NB4 (cell line): ENCODE measurements at regions not wholly inside any gene's neighbourhood (a gene's known extent, or its start where the extent isn't known, plus 50 kb on each side); places are given as distances from the start of the nearest gene placed in this dataset.

ENCODE experiments used
- DNase-seq: peaks from one replicate; pipeline ENCODE4 v3.0.0; 2010; ENCODE audit warnings: low read depth
- H3K4me3 ChIP-seq: one replicate; pipeline ENCODE4 v1.5.1; 2011; ENCODE audit warnings: mild to moderate bottlenecking, low read depth, low read length, moderate library complexity
- MYC ChIP-seq: IDR thresholded peaks from 2 replicates; pipeline ENCODE4 v1.6.1; 2011; ENCODE audit warnings: low read depth, low read length
- POLR2A ChIP-seq: IDR thresholded peaks from 2 replicates; pipeline ENCODE4 v1.6.1; 2011; ENCODE audit warnings: mild to moderate bottlenecking; ENCODE audit not compliant: insufficient read length; ENCODE audit errors: extremely low read depth
- TF ChIP-seq, protein P1 (sequence below): IDR thresholded peaks from 2 replicates; pipeline ENCODE4 v1.6.1; 2011; ENCODE audit warnings: low read depth, low read length
- TF ChIP-seq, protein P2 (sequence below): IDR thresholded peaks from one replicate; pipeline ENCODE4 v1.5.1; 2012; ENCODE audit warnings: low read depth, low read length

DNA sequence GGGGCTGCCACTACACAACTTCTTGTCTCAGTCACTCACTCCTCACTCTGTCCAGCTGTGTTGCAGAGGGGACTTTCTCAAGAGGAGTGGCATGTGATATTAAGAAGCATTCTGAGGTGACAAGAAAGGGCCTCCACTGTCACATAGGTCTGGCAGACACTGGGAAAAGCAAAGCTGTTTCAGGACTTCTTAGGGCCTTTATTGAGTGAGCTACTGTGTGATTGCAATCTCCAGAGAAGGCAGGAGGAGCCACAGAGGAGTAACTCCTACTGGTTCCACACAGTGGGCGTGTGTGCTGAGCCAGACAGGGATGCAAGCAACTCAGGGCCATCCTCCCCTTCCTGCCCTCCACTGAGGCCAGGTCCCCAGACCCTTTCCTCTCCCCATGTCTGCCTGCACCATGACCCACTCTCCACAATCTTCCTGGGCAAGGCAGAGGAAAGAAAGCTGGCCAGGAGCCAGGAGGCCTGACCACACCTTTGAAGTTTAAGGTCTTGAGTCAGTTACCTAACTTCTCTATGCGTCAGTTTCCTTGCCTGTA is 262.0 kb upstream of the ZMIZ1 start:
- H3K4me3 ChIP-seq, result no peak overlapping the region
- no peak for DNase-seq
- TF ChIP-seq, protein P1, sequence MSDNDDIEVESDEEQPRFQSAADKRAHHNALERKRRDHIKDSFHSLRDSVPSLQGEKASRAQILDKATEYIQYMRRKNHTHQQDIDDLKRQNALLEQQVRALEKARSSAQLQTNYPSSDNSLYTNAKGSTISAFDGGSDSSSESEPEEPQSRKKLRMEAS, result no peak
- TF ChIP-seq POLR2A (no peak), MYC (no peak)
- TF ChIP-seq, protein P2, sequence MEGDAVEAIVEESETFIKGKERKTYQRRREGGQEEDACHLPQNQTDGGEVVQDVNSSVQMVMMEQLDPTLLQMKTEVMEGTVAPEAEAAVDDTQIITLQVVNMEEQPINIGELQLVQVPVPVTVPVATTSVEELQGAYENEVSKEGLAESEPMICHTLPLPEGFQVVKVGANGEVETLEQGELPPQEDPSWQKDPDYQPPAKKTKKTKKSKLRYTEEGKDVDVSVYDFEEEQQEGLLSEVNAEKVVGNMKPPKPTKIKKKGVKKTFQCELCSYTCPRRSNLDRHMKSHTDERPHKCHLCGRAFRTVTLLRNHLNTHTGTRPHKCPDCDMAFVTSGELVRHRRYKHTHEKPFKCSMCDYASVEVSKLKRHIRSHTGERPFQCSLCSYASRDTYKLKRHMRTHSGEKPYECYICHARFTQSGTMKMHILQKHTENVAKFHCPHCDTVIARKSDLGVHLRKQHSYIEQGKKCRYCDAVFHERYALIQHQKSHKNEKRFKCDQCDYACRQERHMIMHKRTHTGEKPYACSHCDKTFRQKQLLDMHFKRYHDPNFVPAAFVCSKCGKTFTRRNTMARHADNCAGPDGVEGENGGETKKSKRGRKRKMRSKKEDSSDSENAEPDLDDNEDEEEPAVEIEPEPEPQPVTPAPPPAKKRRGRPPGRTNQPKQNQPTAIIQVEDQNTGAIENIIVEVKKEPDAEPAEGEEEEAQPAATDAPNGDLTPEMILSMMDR, result no peak

DNA sequence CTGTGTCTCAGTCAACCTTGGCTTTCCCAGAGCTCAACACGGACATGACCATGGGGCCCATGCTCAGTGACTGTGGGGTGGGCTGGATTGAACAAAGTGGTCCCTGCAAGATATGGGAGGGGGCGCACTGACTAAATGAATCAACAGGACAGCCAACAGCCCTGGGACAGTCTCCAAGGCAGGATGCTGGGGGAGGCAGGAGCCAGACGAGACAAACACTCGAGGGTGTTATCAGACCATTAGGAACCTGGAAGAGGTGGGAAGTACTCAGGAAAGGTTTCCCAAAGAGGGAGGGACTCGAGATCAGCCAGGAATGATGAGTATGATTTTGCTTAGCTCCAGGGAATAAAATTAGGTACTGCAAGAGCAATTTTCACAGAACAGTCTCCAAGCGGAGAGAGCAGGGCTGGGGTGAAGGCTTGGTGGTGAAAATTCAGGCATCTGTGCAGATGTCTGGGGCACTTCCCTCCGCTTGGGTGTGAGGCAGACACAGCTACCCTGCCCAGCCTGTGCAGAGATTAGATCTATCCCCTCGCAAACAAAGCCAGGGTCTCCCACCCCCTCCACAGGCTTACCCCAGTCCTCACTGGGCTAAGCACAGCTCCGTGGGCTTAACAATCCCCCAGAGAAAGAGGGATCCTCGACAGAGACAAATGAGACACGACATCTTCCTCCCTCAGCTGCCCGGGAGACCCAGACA is 261.1 kb upstream of the ZMIZ1 start:
- no peak for DNase-seq
- TF ChIP-seq POLR2A (no peak), MYC (no peak)
- TF ChIP-seq, protein P2, result no peak
- TF ChIP-seq, protein P1, result no peak
- no peak overlapping the region for H3K4me3 ChIP-seq

DNA sequence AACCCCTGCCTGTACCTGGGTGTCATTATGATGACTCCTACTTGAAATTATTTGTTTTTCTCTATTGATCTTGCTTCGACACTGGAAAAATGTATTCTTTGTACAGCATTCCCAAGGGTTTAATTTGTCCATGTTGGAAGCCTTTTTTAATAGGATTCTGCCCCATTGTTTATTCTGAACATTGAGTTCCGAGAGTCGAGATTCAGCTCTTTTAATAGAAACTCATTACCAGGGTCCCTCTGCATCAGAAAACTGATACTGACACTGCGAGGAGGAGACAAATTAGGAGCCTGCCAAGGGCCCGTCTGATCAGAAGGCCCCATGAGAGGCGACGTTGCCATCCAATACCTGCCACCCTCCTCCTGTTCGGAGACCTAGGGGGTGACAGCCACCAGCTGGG is 260.5 kb upstream of the ZMIZ1 start:
- DNase-seq, result no peak
- H3K4me3 ChIP-seq, result no peak overlapping the region
- TF ChIP-seq POLR2A (no peak), MYC (no peak)
- TF ChIP-seq, protein P1, result no peak
- TF ChIP-seq, protein P2, result no peak

DNA sequence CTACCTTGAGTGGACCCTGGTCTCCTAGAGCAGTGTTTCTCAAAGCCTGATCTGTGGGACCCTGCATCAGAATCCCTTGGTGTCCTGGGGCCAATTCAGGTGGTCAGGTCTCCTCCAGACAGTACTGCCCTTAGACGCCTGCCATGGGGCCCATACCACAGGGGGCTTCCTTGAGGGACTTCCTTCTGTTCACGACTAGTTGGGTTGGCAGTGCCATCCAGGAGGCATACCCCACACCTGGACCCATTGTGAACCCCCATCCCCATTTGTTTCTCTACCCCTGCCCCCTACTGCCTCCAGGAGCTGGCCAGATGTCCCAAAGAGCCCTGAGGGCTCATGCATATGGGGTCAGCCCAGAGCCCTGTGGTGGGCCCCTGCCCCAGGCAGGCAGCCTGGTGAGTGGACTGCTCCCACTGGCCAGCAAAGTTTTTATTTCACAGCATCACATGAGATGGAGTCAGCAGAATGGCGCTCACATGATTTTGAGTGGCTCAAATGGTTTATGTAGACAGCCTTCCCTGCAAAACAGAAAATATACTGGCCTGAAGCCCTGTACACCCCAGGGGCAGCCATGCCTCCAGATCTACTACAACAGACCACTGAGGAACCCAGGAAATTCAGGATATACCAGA is 259.9 kb upstream of the ZMIZ1 start:
- DNase-seq, result no peak
- TF ChIP-seq MYC (no peak), POLR2A (no peak)
- TF ChIP-seq, protein P1, result no peak
- TF ChIP-seq, protein P2, result no peak
- no peak overlapping the region for H3K4me3 ChIP-seq

DNA sequence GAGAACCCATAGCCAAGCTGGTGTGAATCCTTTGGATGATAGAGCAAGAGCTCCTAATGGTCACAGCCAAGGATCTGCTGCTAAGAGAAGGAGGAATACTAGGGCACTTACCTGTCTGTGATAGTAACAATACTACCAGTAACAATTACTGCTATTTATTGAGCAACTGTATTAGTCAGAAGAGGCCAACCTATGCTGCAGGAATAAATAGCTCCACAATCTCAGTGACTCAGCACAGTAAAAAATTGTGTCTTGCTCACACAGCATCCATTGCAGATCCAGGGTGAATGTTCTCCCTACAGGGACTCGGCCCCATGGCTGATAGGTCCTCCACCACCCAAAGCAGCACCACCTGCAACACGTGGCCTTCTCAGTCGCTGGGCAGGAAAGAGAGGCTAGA is 257.6 kb upstream of the ZMIZ1 start:
- TF ChIP-seq, protein P2, result no peak
- TF ChIP-seq MYC (no peak), POLR2A (no peak)
- TF ChIP-seq, protein P1, result no peak
- DNase-seq, result no peak
- no peak overlapping the region for H3K4me3 ChIP-seq
